H9 (cell line): ENCODE measurements at regions not wholly inside any gene's neighbourhood (a gene's known extent, or its start where the extent isn't known, plus 50 kb on each side); places are given as distances from the start of the nearest gene placed in this dataset.

Experiments
- DNase-seq: peaks from one replicate; pipeline ENCODE4 v3.0.0-alpha.2; 2017
- H2AFZ ChIP-seq: one replicate; pipeline ENCODE4 v1.6.1; 2013; ENCODE audit warnings: mild to moderate bottlenecking, low read length, control low read depth, moderate library complexity
- H2AK5ac ChIP-seq: 2 replicates; pipeline ENCODE4 v1.6.1; 2013; ENCODE audit warnings: low read length, control low read depth, mixed read lengths; ENCODE audit not compliant: insufficient read length
- H2BK120ac ChIP-seq: one replicate; pipeline ENCODE4 v1.6.1; 2013; ENCODE audit warnings: low read depth, mild to moderate bottlenecking, low read length, control low read depth, inconsistent platforms; ENCODE audit not compliant: poor library complexity, severe bottlenecking
- H2BK12ac ChIP-seq: 2 replicates; pipeline ENCODE4 v1.6.1; 2013; ENCODE audit warnings: low read length, control low read depth, mixed read lengths, low read depth; ENCODE audit not compliant: insufficient read length
- H2BK15ac ChIP-seq: 2 replicates; pipeline ENCODE4 v1.6.1; 2013; ENCODE audit warnings: low read depth, low read length, control low read depth
- H2BK20ac ChIP-seq: one replicate; pipeline ENCODE4 v1.6.1; 2013; ENCODE audit warnings: low read depth, mild to moderate bottlenecking, low read length, control low read depth, inconsistent platforms; ENCODE audit not compliant: poor library complexity, severe bottlenecking
- H2BK5ac ChIP-seq: 2 replicates; pipeline ENCODE4 v1.6.1; 2013; ENCODE audit warnings: low read length, control low read depth, mixed read lengths; ENCODE audit not compliant: insufficient read length
- H3K14ac ChIP-seq: 2 replicates; pipeline ENCODE4 v1.6.1; 2013; ENCODE audit warnings: low read length, control low read depth; ENCODE audit not compliant: insufficient read depth
- H3K18ac ChIP-seq: 2 replicates; pipeline ENCODE4 v1.6.1; 2013; ENCODE audit warnings: low read depth, mild to moderate bottlenecking, mixed read lengths, low read length, control low read depth; ENCODE audit not compliant: insufficient read length
- H3K23ac ChIP-seq: 2 replicates; pipeline ENCODE4 v1.6.1; 2013; ENCODE audit warnings: low read length, control low read depth, mixed read lengths, low read depth; ENCODE audit not compliant: insufficient read length
- H3K23me2 ChIP-seq: 2 replicates; pipeline ENCODE4 v1.6.1; 2013; ENCODE audit warnings: low read depth, mild to moderate bottlenecking, mixed read lengths, low read length, control low read depth; ENCODE audit not compliant: insufficient read length, poor library complexity, severe bottlenecking
- H3K27ac ChIP-seq: 2 replicates; pipeline ENCODE4 v1.5.1; 2013; ENCODE audit warnings: low read length, control low read depth, mixed read lengths, low read depth; ENCODE audit not compliant: insufficient read length
- H3K27me3 ChIP-seq: 2 replicates; pipeline ENCODE4 v1.6.1; 2013; ENCODE audit warnings: low read length, control low read depth, inconsistent platforms; ENCODE audit not compliant: insufficient read depth
- H3K4ac ChIP-seq: 2 replicates; pipeline ENCODE4 v1.6.1; 2013; ENCODE audit warnings: low read depth, mild to moderate bottlenecking, control low read depth, inconsistent platforms, low read length, moderate library complexity
- H3K4me1 ChIP-seq: 2 replicates; pipeline ENCODE4 v1.6.1; 2013; ENCODE audit warnings: low read length, control low read depth, inconsistent platforms; ENCODE audit not compliant: insufficient read depth
- H3K4me2 ChIP-seq: 2 replicates; pipeline ENCODE4 v1.6.1; 2013; ENCODE audit warnings: low read length, control low read depth, mixed read lengths; ENCODE audit not compliant: insufficient read length, insufficient read depth
- H3K56ac ChIP-seq: 2 replicates; pipeline ENCODE4 v1.6.1; 2013; ENCODE audit warnings: low read depth, mild to moderate bottlenecking, mixed read lengths, low read length, control low read depth; ENCODE audit not compliant: insufficient read length
- H3K79me1 ChIP-seq: 2 replicates; pipeline ENCODE4 v1.6.1; 2013; ENCODE audit warnings: low read depth, mild to moderate bottlenecking, moderate library complexity, low read length, control low read depth, inconsistent platforms; ENCODE audit not compliant: insufficient read depth, poor library complexity, severe bottlenecking
- H3K79me2 ChIP-seq: 2 replicates; pipeline ENCODE4 v1.6.1; 2013; ENCODE audit warnings: low read length, control low read depth, inconsistent platforms; ENCODE audit not compliant: insufficient read depth
- H3K9ac ChIP-seq: 2 replicates; pipeline ENCODE4 v1.6.1; 2013; ENCODE audit warnings: low read length, control low read depth, mixed read lengths; ENCODE audit not compliant: insufficient read length; ENCODE audit errors: extremely low read depth
- H3K9me3 ChIP-seq: one replicate; pipeline ENCODE4 v1.6.1; 2013; ENCODE audit warnings: low read depth, low read length, inconsistent platforms; ENCODE audit not compliant: control insufficient read depth
- H3T11ph ChIP-seq: one replicate; pipeline ENCODE4 v1.6.1; 2013; ENCODE audit warnings: mild to moderate bottlenecking, low read length, control low read depth, inconsistent platforms
- H4K20me1 ChIP-seq: one replicate; pipeline ENCODE4 v1.6.1; 2013; ENCODE audit not compliant: control insufficient read depth, insufficient read length, insufficient read depth
- H4K5ac ChIP-seq: 2 replicates; pipeline ENCODE4 v1.6.1; 2013; ENCODE audit warnings: low read depth, mild to moderate bottlenecking, mixed read lengths, low read length, control low read depth; ENCODE audit not compliant: insufficient read length
- H4K8ac ChIP-seq: replicated peaks from 2 replicates; pipeline ENCODE4 v1.6.1; 2013; ENCODE audit warnings: low read length, control low read depth, mixed read lengths, low read depth; ENCODE audit not compliant: insufficient read length
- H4K91ac ChIP-seq: 2 replicates; pipeline ENCODE4 v1.6.1; 2013; ENCODE audit warnings: low read depth, mild to moderate bottlenecking, moderate library complexity, mixed read lengths, low read length, control low read depth; ENCODE audit not compliant: insufficient read length
- H3K27ac Mint-ChIP-seq, 3 experiments: 2 replicates in 2 of 3; 3 replicates in 1 of 3; pipeline ENCODE4 v1.8.0; 2020 to 2021; ENCODE audit warnings: mixed read lengths in 3 of 3, mild to moderate bottlenecking in 1 of 3, moderate library complexity in 1 of 3
- H3K27me3 Mint-ChIP-seq: 2 replicates; pipeline ENCODE4 v1.8.0; 2021; ENCODE audit warnings: low read depth, mild to moderate bottlenecking, moderate library complexity, mixed read lengths
- H3K36me3 Mint-ChIP-seq, 3 experiments: 2 replicates in 2 of 3; 3 replicates in 1 of 3; pipeline ENCODE4 v1.8.0; 2020 to 2021; ENCODE audit warnings: low read depth in 3 of 3, mixed read lengths in 3 of 3; ENCODE audit not compliant: insufficient read depth in 1 of 3
- H3K4me1 Mint-ChIP-seq, 2 experiments: 2 replicates each; pipeline ENCODE4 v1.8.0; 2020; ENCODE audit warnings: mixed read lengths in 2 of 2
- H3K4me3 Mint-ChIP-seq, 2 experiments: 2 replicates in 1 of 2; 3 replicates in 1 of 2; pipeline ENCODE4 v1.8.0; 2020 to 2021; ENCODE audit warnings: mild to moderate bottlenecking in 2 of 2, mixed read lengths in 2 of 2, moderate library complexity in 1 of 2
- H3K9me3 Mint-ChIP-seq, 2 experiments: 2 replicates in 1 of 2; 3 replicates in 1 of 2; pipeline ENCODE4 v1.8.0; 2020; ENCODE audit warnings: mild to moderate bottlenecking in 2 of 2, mixed read lengths in 2 of 2, moderate library complexity in 1 of 2
- WGBS: extraction: QIAGEN DNeasy Blood & Tissue Kit; methylation state at CpG from one replicate; pipeline ENCODE4 v1.1.7; 2013; ENCODE audit warnings: missing lambda C conversion rate, low lambda C conversion rate, mixed read lengths; ENCODE audit not compliant: insufficient read length; ENCODE audit errors: extremely low coverage; 5-methylcytosine and 5-hydroxymethylcytosine counted together
- TF ChIP-seq, protein P1 (sequence below): fragments of 200-600 bp; sonication (generic); conservative IDR thresholded peaks from 3 replicates; pipeline ENCODE4 v1.8.0; 2021; ENCODE audit warnings: antibody characterized with exemption, mild to moderate bottlenecking

DNA sequence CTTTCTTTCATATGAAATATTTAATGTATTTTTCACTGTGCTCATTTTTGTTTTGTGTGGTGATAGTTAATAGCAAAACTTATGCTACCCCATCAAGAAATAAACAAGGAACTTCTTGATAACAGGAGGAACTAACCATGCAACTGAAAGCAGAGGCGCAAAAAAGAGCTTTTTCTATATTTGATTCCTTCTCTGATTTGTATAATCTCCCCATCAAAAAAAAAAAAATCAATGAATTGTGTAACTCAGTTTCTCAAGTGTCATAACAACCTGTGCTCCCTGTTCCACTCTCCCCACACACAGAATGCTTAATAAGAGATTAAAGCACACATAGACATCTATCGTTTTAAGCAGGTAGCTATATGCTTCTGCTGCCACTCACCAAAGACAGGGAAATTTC, 67.3 kb upstream of the MED4 start:
- TF ChIP-seq, protein P1, sequence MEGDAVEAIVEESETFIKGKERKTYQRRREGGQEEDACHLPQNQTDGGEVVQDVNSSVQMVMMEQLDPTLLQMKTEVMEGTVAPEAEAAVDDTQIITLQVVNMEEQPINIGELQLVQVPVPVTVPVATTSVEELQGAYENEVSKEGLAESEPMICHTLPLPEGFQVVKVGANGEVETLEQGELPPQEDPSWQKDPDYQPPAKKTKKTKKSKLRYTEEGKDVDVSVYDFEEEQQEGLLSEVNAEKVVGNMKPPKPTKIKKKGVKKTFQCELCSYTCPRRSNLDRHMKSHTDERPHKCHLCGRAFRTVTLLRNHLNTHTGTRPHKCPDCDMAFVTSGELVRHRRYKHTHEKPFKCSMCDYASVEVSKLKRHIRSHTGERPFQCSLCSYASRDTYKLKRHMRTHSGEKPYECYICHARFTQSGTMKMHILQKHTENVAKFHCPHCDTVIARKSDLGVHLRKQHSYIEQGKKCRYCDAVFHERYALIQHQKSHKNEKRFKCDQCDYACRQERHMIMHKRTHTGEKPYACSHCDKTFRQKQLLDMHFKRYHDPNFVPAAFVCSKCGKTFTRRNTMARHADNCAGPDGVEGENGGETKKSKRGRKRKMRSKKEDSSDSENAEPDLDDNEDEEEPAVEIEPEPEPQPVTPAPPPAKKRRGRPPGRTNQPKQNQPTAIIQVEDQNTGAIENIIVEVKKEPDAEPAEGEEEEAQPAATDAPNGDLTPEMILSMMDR = no peak
- Histone ChIP-seq H3T11ph (no peak overlapping the region), H3K79me2 (no peaks in the 10 kb centered on the region), H3K14ac (no peak overlapping the region), H2BK15ac (no peak overlapping the region), H3K4me2 (no peak overlapping the region), H2BK12ac (no peak overlapping the region), H3K9me3 (no peaks in the 10 kb centered on the region), H4K20me1 (no peaks in the 10 kb centered on the region), H2BK120ac (no peak overlapping the region), H3K9ac (no peak overlapping the region), H3K23me2 (no peaks in the 10 kb centered on the region), H2BK20ac (no peak overlapping the region), H2AK5ac (no peak overlapping the region), H4K5ac (no peak overlapping the region), H3K23ac (no peak overlapping the region), H2BK5ac (no peak overlapping the region), H2AFZ (no peak overlapping the region), H4K8ac (no peak overlapping the region), H3K27me3 (no peaks in the 10 kb centered on the region), H3K4me1 (no peaks in the 10 kb centered on the region; the same call in 1 of the 2 replicates), H3K18ac (no peak overlapping the region), H3K4ac (no peak overlapping the region), H4K91ac (no peak overlapping the region), H3K27ac (no peak overlapping the region), H3K56ac (no peak overlapping the region), H3K79me1 (no peaks in the 10 kb centered on the region)
- Mint-ChIP-seq H3K27me3 (peaks cover 2% of the 10 kb centered on the region), H3K36me3 (no peaks in the 10 kb centered on the region), H3K27ac (no peak overlapping the region), H3K4me3 (no peak overlapping the region), H3K4me1 (peaks cover 30 to 31% of the 10 kb centered on the region in 2 experiments), H3K9me3 (no peaks in the 10 kb centered on the region)
- no CpG with 5 or more reads among the region's 2 CpGs for WGBS
- DNase-seq = no peak
